A549 (cell line): ENCODE measurements at regions not wholly inside any gene's neighbourhood (a gene's known extent, or its start where the extent isn't known, plus 50 kb on each side); places are given as distances from the start of the nearest gene placed in this dataset.

Experiments
- CTCF ChIP-seq: fragments of >200 bp; sonication (Bioruptor Twin); formaldehyde crosslinking; IDR thresholded peaks from 3 replicates; pipeline ENCODE4 v1.5.1; 2016
- USF2 ChIP-seq: fragments of 450-650 bp; IDR thresholded peaks from 2 replicates; pipeline ENCODE4 v1.6.1; 2014; ENCODE audit warnings: antibody characterized with exemption

- TF ChIP-seq CTCF (no peak), USF2 (no peak)
Measured at GRCh38 chr11:22522225-22522624, 103.4 kb downstream of the FANCF start.
